ENCODE measurements at regions not wholly inside any gene's neighbourhood (a gene's known extent, or its start where the extent isn't known, plus 50 kb on each side); places are given as distances from the start of the nearest gene placed in this dataset.

DNA sequence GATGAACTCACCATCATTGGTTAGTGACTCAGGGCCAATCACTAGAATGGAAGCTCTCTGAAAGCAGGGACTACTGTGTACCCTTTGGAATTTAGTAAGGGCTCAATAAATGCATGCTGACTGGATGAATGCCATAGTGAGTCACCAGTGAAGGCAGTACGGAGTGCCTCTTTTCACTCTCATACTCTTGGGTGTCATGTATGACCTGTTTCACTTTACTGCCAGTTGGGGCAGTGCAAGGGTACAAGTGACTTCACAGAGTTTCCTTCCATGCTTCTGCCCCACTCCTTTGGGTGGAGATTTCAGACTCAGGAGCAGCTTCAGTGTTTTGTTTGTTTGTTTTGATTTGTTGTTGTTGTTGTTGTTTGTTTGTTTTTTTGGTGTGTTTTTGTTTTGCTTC lies 57.7 kb downstream of the SOX3 start:
- no peak for TF ChIP-seq POLR2A (IDR thresholded peaks at IDR 0.05)
- TF ChIP-seq, protein P1, sequence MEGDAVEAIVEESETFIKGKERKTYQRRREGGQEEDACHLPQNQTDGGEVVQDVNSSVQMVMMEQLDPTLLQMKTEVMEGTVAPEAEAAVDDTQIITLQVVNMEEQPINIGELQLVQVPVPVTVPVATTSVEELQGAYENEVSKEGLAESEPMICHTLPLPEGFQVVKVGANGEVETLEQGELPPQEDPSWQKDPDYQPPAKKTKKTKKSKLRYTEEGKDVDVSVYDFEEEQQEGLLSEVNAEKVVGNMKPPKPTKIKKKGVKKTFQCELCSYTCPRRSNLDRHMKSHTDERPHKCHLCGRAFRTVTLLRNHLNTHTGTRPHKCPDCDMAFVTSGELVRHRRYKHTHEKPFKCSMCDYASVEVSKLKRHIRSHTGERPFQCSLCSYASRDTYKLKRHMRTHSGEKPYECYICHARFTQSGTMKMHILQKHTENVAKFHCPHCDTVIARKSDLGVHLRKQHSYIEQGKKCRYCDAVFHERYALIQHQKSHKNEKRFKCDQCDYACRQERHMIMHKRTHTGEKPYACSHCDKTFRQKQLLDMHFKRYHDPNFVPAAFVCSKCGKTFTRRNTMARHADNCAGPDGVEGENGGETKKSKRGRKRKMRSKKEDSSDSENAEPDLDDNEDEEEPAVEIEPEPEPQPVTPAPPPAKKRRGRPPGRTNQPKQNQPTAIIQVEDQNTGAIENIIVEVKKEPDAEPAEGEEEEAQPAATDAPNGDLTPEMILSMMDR (IDR thresholded peaks at IDR 0.05) = no peak

Measured in suprapubic skin (tissue), 3 donors.